ENCODE measurements at regions not wholly inside any gene's neighbourhood (a gene's known extent, or its start where the extent isn't known, plus 50 kb on each side); places are given as distances from the start of the nearest gene placed in this dataset.

DNA sequence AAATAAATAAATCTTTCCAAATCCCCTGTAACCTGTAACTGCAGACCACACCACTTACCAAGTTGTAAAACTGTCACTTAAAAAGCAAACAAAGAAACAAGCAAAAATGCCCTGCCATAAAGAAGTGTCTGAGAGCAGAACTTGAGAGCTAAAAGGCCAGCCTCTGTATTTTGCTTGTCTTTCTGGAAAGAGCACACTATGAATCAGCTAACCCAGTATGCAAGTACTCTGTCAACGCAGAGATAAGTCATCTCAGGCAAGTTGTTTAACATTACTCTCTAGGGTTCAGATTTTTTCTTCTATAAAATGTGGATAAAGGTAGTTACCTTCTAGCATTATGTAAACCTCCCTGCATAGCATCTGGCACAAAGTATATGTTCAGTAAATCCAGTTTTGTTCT lies 134.8 kb downstream of the HS3ST1 start:
- TF ChIP-seq, protein P1, sequence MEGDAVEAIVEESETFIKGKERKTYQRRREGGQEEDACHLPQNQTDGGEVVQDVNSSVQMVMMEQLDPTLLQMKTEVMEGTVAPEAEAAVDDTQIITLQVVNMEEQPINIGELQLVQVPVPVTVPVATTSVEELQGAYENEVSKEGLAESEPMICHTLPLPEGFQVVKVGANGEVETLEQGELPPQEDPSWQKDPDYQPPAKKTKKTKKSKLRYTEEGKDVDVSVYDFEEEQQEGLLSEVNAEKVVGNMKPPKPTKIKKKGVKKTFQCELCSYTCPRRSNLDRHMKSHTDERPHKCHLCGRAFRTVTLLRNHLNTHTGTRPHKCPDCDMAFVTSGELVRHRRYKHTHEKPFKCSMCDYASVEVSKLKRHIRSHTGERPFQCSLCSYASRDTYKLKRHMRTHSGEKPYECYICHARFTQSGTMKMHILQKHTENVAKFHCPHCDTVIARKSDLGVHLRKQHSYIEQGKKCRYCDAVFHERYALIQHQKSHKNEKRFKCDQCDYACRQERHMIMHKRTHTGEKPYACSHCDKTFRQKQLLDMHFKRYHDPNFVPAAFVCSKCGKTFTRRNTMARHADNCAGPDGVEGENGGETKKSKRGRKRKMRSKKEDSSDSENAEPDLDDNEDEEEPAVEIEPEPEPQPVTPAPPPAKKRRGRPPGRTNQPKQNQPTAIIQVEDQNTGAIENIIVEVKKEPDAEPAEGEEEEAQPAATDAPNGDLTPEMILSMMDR (IDR thresholded peaks at IDR 0.05), result no peak
- TF ChIP-seq POLR2A (IDR thresholded peaks at IDR 0.05), result no peak
